IMR-90 (cell line): ENCODE measurements at regions not wholly inside any gene's neighbourhood (a gene's known extent, or its start where the extent isn't known, plus 50 kb on each side); places are given as distances from the start of the nearest gene placed in this dataset.

Source experiments
- ATAC-seq: fragments of 200-7000 bp; cut with Tn5 transposase; 2 replicates; pipeline ENCODE4 v1.9.1; 2020; ENCODE audit warnings: low read depth, mild to moderate bottlenecking, moderate library complexity
- BruUV-seq: library from RNA; stranded (reverse); fragments of 400-500 nt; replicated peaks from 2 replicates; lab custom pipeline; 2021; lab: Mats Ljungman, UMichigan
- CTCF ChIA-PET: fragments of 300-600 bp; formaldehyde crosslinking; extraction: SDS; loops from one replicate; lab custom pipeline; 2021; ENCODE audit warnings: antibody characterized with exemption; lab: Yijun Ruan, JAX
- POLR2A ChIA-PET: fragments of 300-600 bp; sonication (Branson Sonifier 250); formaldehyde crosslinking; loops from one replicate; lab custom pipeline; 2022; ENCODE audit warnings: antibody characterized with exemption; ENCODE audit not compliant: unreplicated experiment; lab: Charles Lee
- DNase-seq: peaks from one replicate; pipeline ENCODE4 v3.0.0; 2013
- H2AFZ ChIP-seq: replicated peaks from 2 replicates; pipeline ENCODE3; 2013; ENCODE audit warnings: low read length, mild to moderate bottlenecking; ENCODE audit not compliant: poor library complexity
- H2AK5ac ChIP-seq: 2 replicates; pipeline ENCODE4 v1.6.1; 2013; ENCODE audit warnings: low read depth, low read length, inconsistent platforms
- H2AK9ac ChIP-seq: replicated peaks from 2 replicates; pipeline ENCODE3; 2013; ENCODE audit warnings: mild to moderate bottlenecking, low read depth, low read length, moderate library complexity; ENCODE audit not compliant: poor library complexity
- H2BK120ac ChIP-seq: 2 replicates; pipeline ENCODE4 v1.6.1; 2013; ENCODE audit warnings: low read depth, low read length, inconsistent platforms
- H2BK15ac ChIP-seq: 3 replicates; pipeline ENCODE4 v1.6.1; 2013; ENCODE audit warnings: low read depth, low read length, inconsistent platforms
- H2BK20ac ChIP-seq: 2 replicates; pipeline ENCODE4 v1.6.1; 2013; ENCODE audit warnings: low read depth, mild to moderate bottlenecking, inconsistent platforms, low read length, moderate library complexity
- H2BK5ac ChIP-seq: 2 replicates; pipeline ENCODE4 v1.6.1; 2013; ENCODE audit warnings: mild to moderate bottlenecking, low read depth, low read length, inconsistent platforms; ENCODE audit not compliant: poor library complexity, severe bottlenecking
- H3K14ac ChIP-seq: replicated peaks from 2 replicates; pipeline ENCODE4 v1.6.1; 2013; ENCODE audit warnings: low read depth, low read length, inconsistent platforms
- H3K18ac ChIP-seq: 2 replicates; pipeline ENCODE4 v1.6.1; 2013; ENCODE audit warnings: low read depth, low read length, control low read depth
- H3K23ac ChIP-seq: 2 replicates; pipeline ENCODE4 v1.6.1; 2013; ENCODE audit warnings: low read depth, low read length, inconsistent platforms
- H3K27ac ChIP-seq: 2 replicates; pipeline ENCODE4 v1.5.1; 2013; ENCODE audit warnings: mild to moderate bottlenecking, control low read depth, low read length; ENCODE audit not compliant: insufficient read depth
- H3K27me3 ChIP-seq: 2 replicates; pipeline ENCODE4 v1.6.1; 2013; ENCODE audit warnings: low read length; ENCODE audit not compliant: control insufficient read depth, insufficient read depth
- H3K36me3 ChIP-seq: 2 replicates; pipeline ENCODE4 v1.6.1; 2013; ENCODE audit warnings: low read length, mixed read lengths; ENCODE audit not compliant: control insufficient read depth, insufficient read depth
- H3K4ac ChIP-seq: 2 replicates; pipeline ENCODE4 v1.6.1; 2013; ENCODE audit warnings: low read depth, low read length, inconsistent platforms
- H3K4me1 ChIP-seq: 2 replicates; pipeline ENCODE4 v1.6.1; 2013; ENCODE audit warnings: low read length, mixed read lengths; ENCODE audit not compliant: control insufficient read depth, insufficient read depth
- H3K4me2 ChIP-seq: 2 replicates; pipeline ENCODE4 v1.6.1; 2013; ENCODE audit warnings: low read depth, mild to moderate bottlenecking, control low read depth, low read length, moderate library complexity
- H3K4me3 ChIP-seq: 2 replicates; pipeline ENCODE4 v1.5.1; 2013; ENCODE audit warnings: low read depth, mild to moderate bottlenecking, control low read depth, low read length, moderate library complexity; ENCODE audit not compliant: insufficient read depth
- H3K56ac ChIP-seq: 2 replicates; pipeline ENCODE4 v1.6.1; 2013; ENCODE audit warnings: low read length, inconsistent platforms; ENCODE audit not compliant: insufficient read depth; ENCODE audit errors: extremely low read depth
- H3K79me1 ChIP-seq, 2 experiments: 2 replicates each; pipeline ENCODE4 v1.6.1; 2013; ENCODE audit warnings: low read length in 2 of 2, inconsistent platforms in 1 of 2, low read depth in 1 of 2
- H3K9ac ChIP-seq: 2 replicates; pipeline ENCODE4 v1.6.1; 2013; ENCODE audit warnings: low read depth, low read length, control low read depth
- H3K9me1 ChIP-seq: 2 replicates; pipeline ENCODE4 v1.6.1; 2013; ENCODE audit warnings: low read length, inconsistent platforms; ENCODE audit not compliant: insufficient read depth
- H3K9me3 ChIP-seq: 2 replicates; pipeline ENCODE4 v1.6.1; 2013; ENCODE audit warnings: low read length; ENCODE audit not compliant: control insufficient read depth, insufficient read depth
- H4K20me1 ChIP-seq: 2 replicates; pipeline ENCODE4 v1.6.1; 2013; ENCODE audit warnings: low read length, inconsistent platforms; ENCODE audit not compliant: insufficient read depth
- H4K5ac ChIP-seq: 2 replicates; pipeline ENCODE4 v1.6.1; 2013; ENCODE audit warnings: mild to moderate bottlenecking, low read depth, low read length, control low read depth
- H4K8ac ChIP-seq, 2 experiments: 2 replicates each; pipeline ENCODE4 v1.6.1; 2013; ENCODE audit warnings: low read depth in 2 of 2, low read length in 2 of 2, control low read depth in 1 of 2, inconsistent platforms in 1 of 2
- H4K91ac ChIP-seq: 2 replicates; pipeline ENCODE4 v1.6.1; 2013; ENCODE audit warnings: low read depth, low read length, inconsistent platforms; ENCODE audit not compliant: insufficient read depth
- BHLHE40 ChIP-seq: fragments of 150-350 bp; IDR thresholded peaks from 2 replicates; pipeline ENCODE4 v1.6.1; 2016; ENCODE audit warnings: mild to moderate bottlenecking, low read depth, low read length
- CEBPB ChIP-seq: IDR thresholded peaks from 2 replicates; pipeline ENCODE4 v1.6.1; 2012; ENCODE audit warnings: low read depth, low read length, improper control_type of control experiment
- CHD1 ChIP-seq: IDR thresholded peaks from 2 replicates; pipeline ENCODE4 v1.6.1; 2012; ENCODE audit warnings: low read depth, low read length, improper control_type of control experiment
- CTCF ChIP-seq: conservative IDR thresholded peaks from 2 replicates; pipeline ENCODE4 v1.5.1; 2012; ENCODE audit warnings: mild to moderate bottlenecking, low read depth, low read length, improper control_type of control experiment
- ELK1 ChIP-seq: fragments of 150-350 bp; IDR thresholded peaks from 2 replicates; pipeline ENCODE4 v1.6.1; 2016; ENCODE audit warnings: low read depth, mild to moderate bottlenecking, low read length, moderate library complexity, borderline replicate concordance
- FOS ChIP-seq: fragments of 150-350 bp; IDR thresholded peaks from 2 replicates; pipeline ENCODE4 v1.6.1; 2016; ENCODE audit warnings: low read depth, low read length
- MAFK ChIP-seq: IDR thresholded peaks from 2 replicates; pipeline ENCODE4 v1.6.1; 2012; ENCODE audit warnings: low read depth, low read length, improper control_type of control experiment
- MAZ ChIP-seq: IDR thresholded peaks from 2 replicates; pipeline ENCODE4 v1.6.1; 2012; ENCODE audit warnings: low read depth, mild to moderate bottlenecking, low read length, improper control_type of control experiment, moderate library complexity, borderline replicate concordance
- MXI1 ChIP-seq: IDR thresholded peaks from 2 replicates; pipeline ENCODE4 v1.6.1; 2012; ENCODE audit warnings: low read depth, mild to moderate bottlenecking, low read length, moderate library complexity, borderline replicate concordance
- NFE2L2 ChIP-seq: fragments of 150-350 bp; IDR thresholded peaks from 2 replicates; pipeline ENCODE4 v1.6.1; 2016; ENCODE audit warnings: low read depth, mild to moderate bottlenecking, low read length
- POLR2A ChIP-seq: IDR thresholded peaks from 2 replicates; pipeline ENCODE4 v1.6.1; 2012; ENCODE audit warnings: mild to moderate bottlenecking, low read depth, low read length
- RAD21 ChIP-seq: IDR thresholded peaks from 2 replicates; pipeline ENCODE4 v1.6.1; 2012; ENCODE audit warnings: low read length, improper control_type of control experiment
- RCOR1 ChIP-seq: IDR thresholded peaks from 2 replicates; pipeline ENCODE4 v1.6.1; 2012; ENCODE audit warnings: mild to moderate bottlenecking, low read length, improper control_type of control experiment; ENCODE audit not compliant: insufficient replicate concordance
- RFX5 ChIP-seq: IDR thresholded peaks from 2 replicates; pipeline ENCODE4 v1.8.0; 2012; ENCODE audit warnings: low read depth, mild to moderate bottlenecking, low read length, moderate library complexity
- SMC3 ChIP-seq: fragments of 150-350 bp; IDR thresholded peaks from 2 replicates; pipeline ENCODE4 v1.6.1; 2016; ENCODE audit warnings: low read depth, mild to moderate bottlenecking, antibody characterized with exemption, low read length, moderate library complexity
- USF2 ChIP-seq: fragments of 150-350 bp; IDR thresholded peaks from 2 replicates; pipeline ENCODE4 v1.6.1; 2017; ENCODE audit warnings: mild to moderate bottlenecking, antibody characterized with exemption, low read length, low read depth
- WGBS, 2 experiments: methylation state at CpG; one replicate each; pipeline versions ENCODE4 v1.1.5 to v1.1.7; 2013; ENCODE audit warnings: missing lambda C conversion rate in 2 of 2; ENCODE audit not compliant: insufficient read length in 1 of 2; ENCODE audit errors: extremely low coverage in 2 of 2; 5-methylcytosine and 5-hydroxymethylcytosine counted together
- dilution Hi-C: fragments of 300-500 bp; cut with HindIII; formaldehyde crosslinking; loops from one replicate; pipeline ENCODE4 v1.14.3; 2018; ENCODE audit warnings: low sequenced_read_pairs; ENCODE audit not compliant: unreplicated experiment
- in situ Hi-C: fragments of 300-500 bp; cut with MboI; formaldehyde crosslinking; loops from 3 replicates; pipeline ENCODE4 v1.14.3; 2019; ENCODE audit warnings: low sequenced_read_pairs, inconsistent platforms, mixed read lengths
- intact Hi-C: fragments of 100-400 bp; cut with micrococcal nuclease; formaldehyde crosslinking; loops from 2 replicates; pipeline ENCODE4 v1.10.0; 2022

DNA sequence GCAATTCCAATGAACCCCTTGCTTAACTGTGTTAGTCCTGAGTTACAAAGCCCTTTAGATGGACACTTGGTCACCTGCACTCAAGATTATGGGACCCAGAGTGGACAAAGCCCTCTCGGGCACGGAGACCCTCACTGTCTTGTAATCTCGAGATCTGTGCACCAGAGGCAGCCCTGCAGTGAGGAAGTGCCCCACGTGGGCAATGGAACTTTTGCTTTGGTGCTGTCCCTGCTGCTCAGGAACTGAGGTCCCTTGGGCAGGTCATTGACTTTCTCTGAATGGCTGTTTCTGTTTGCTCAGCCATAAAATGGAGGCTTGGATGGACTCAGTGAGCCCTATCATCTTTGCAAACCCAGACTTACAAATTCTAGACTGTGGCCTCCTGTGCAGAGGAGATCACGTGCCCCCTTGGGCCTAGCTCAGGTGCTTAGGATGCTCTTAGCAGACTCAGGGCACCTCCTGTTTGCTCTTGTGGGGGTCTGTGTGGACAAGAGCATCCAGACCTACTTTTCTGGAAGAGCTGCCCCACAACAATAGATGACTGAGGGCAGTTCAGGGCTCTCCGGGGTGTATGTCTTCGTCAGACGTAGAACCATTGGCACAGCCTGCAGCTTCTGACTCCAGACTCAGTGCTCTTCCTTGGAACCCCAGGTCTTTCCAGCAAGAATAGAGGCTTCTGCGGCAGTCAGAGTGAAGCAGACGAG is 94.5 kb upstream of the HS6ST1 start:
- H3K4ac ChIP-seq = no peak overlapping the region
- no peak overlapping the region for H4K5ac ChIP-seq
- intact Hi-C loops (no loop called here), dilution Hi-C loops (no loop called here), in situ Hi-C loops (no loop called here)
- H3K23ac ChIP-seq = no peak overlapping the region
- H3K4me1 ChIP-seq = peaks cover 10% of the 10 kb centered on the region
- peaks cover 16% of the 10 kb centered on the region; the same call in 1 of the 2 replicates for H3K9me1 ChIP-seq
- no peak overlapping the region for H3K9ac ChIP-seq
- no peak overlapping the region for H3K4me2 ChIP-seq
- H4K20me1 ChIP-seq = no peaks in the 10 kb centered on the region
- no peak for DNase-seq
- H3K14ac ChIP-seq = no peak overlapping the region
- ChIA-PET POLR2A (no interaction called here), CTCF (no interaction called here)
- H4K91ac ChIP-seq = no peak overlapping the region
- no peak overlapping the region for H4K8ac ChIP-seq
- H2BK20ac ChIP-seq = 0 out of 2 replicates have a peak overlapping the region, but pooled peaks have one; percentile 10
- H2AK5ac ChIP-seq = no peak overlapping the region
- 98% methylated on average over 7 of the region's 10 CpGs; no CpG with 5 or more reads in 1 of the 2 experiments for WGBS, 2 experiments
- no peak overlapping the region; the same call in 2 of the 3 replicates for H2BK15ac ChIP-seq
- no peak for ATAC-seq
- H3K18ac ChIP-seq = no peak overlapping the region
- BruUV-seq = no TSS peak
- no peak overlapping the region for H3K56ac ChIP-seq
- no peak overlapping the region for H2AFZ ChIP-seq
- H2BK5ac ChIP-seq = no peak overlapping the region
- no peaks in the 10 kb centered on the region for H3K79me1 ChIP-seq
- H3K4me3 ChIP-seq = no peak overlapping the region
- H2AK9ac ChIP-seq = no peak overlapping the region
- H3K36me3 ChIP-seq = no peaks in the 10 kb centered on the region
- H3K27me3 ChIP-seq = no peaks in the 10 kb centered on the region
- H2BK120ac ChIP-seq = no peak overlapping the region
- H3K9me3 ChIP-seq = peaks cover 2% of the 10 kb centered on the region; the same call in 1 of the 2 replicates
- no peak overlapping the region for H3K27ac ChIP-seq
- no peak for TF ChIP-seq FOS
- TF ChIP-seq NFE2L2 = no peak
- no peak for TF ChIP-seq MAZ
- no peak for TF ChIP-seq MXI1
- no peak for TF ChIP-seq RCOR1
- TF ChIP-seq CHD1 = no peak
- no peak for TF ChIP-seq USF2
- no peak for TF ChIP-seq ELK1
- no peak for TF ChIP-seq BHLHE40
- TF ChIP-seq RAD21 = no peak
- no peak for TF ChIP-seq POLR2A
- no peak for TF ChIP-seq RFX5
- no peak for TF ChIP-seq CEBPB
- no peak for TF ChIP-seq SMC3
- no peak for TF ChIP-seq MAFK
- no peak for TF ChIP-seq CTCF
